ENCODE measurements at regions not wholly inside any gene's neighbourhood (a gene's known extent, or its start where the extent isn't known, plus 50 kb on each side); places are given as distances from the start of the nearest gene placed in this dataset.

- Histone ChIP-seq H3K9me3 (no peaks in the 10 kb centered on the region), H3K36me3 (no peaks in the 10 kb centered on the region), H3K4me1 (peaks cover 0 to 71% (median 20%) of the 10 kb centered on the region in 4 donors), H3K4me3 (no peak overlapping the region), H3K27me3 (no peaks in the 10 kb centered on the region), H3K27ac (peak overlapping the region; percentile 74 to 77)
- DNase-seq, result no peak
- intact Hi-C loops (cut with DNase I; ENCODE audit: low total_unique reads), result no loop called here
- no peak for TF ChIP-seq CTCF (IDR thresholded peaks at IDR 0.05)
Measured at GRCh38 chr15:39491886-39492490, 88.9 kb upstream of the THBS1 start.

GRCh38 chr15:39493424-39494067, 87.3 kb upstream of the THBS1 start:
- Histone ChIP-seq H3K27me3 (no peaks in the 10 kb centered on the region), H3K9me3 (no peaks in the 10 kb centered on the region), H3K36me3 (no peaks in the 10 kb centered on the region), H3K4me3 (no peak overlapping the region), H3K4me1 (peaks cover 0 to 76% (median 30%) of the 10 kb centered on the region in 4 donors), H3K27ac (no peak overlapping the region)
- intact Hi-C loops (cut with DNase I; ENCODE audit: low total_unique reads), result no loop called here
- TF ChIP-seq CTCF (IDR thresholded peaks at IDR 0.05), result no peak
- no peak for DNase-seq

- Histone ChIP-seq H3K9me3 (no peaks in the 10 kb centered on the region), H3K36me3 (no peaks in the 10 kb centered on the region), H3K27ac (no peak overlapping the region), H3K4me1 (peaks cover 0 to 77% (median 34%) of the 10 kb centered on the region in 4 donors), H3K4me3 (no peak overlapping the region), H3K27me3 (no peaks in the 10 kb centered on the region)
- no peak for TF ChIP-seq CTCF (IDR thresholded peaks at IDR 0.05)
- DNase-seq, result no peak
- intact Hi-C loops (cut with DNase I; ENCODE audit: low total_unique reads), result no loop called here
Measured at GRCh38 chr15:39494462-39494861, 86.4 kb upstream of the THBS1 start.

- intact Hi-C loops (cut with DNase I; ENCODE audit: low total_unique reads), result no loop called here
- TF ChIP-seq CTCF (IDR thresholded peaks at IDR 0.05), result no peak
Measured at GRCh38 chr15:39495871-39496840, 84.7 kb upstream of the THBS1 start.

GRCh38 chr15:39497016-39497758, 83.7 kb upstream of the THBS1 start:
- DNase-seq, result no peak
- H3K9me3 ChIP-seq, result no peaks in the 10 kb centered on the region
- intact Hi-C loops (cut with DNase I; ENCODE audit: low total_unique reads), result no loop called here
- peak overlapping the region; percentile 23 to 34 for H3K27ac ChIP-seq
- H3K27me3 ChIP-seq, result no peaks in the 10 kb centered on the region
- TF ChIP-seq CTCF (IDR thresholded peaks at IDR 0.05), result no peak
- H3K4me1 ChIP-seq, result peaks cover 0 to 56% (median 28%) of the 10 kb centered on the region in 4 donors
- H3K4me3 ChIP-seq, result no peak overlapping the region
- H3K36me3 ChIP-seq, result no peaks in the 10 kb centered on the region

More at GRCh38 chr15:39495871-39496840, 84.7 kb upstream of the THBS1 start:
- H3K4me1 ChIP-seq, result peaks cover 0 to 65% (median 32%) of the 10 kb centered on the region in 4 donors
- no peaks in the 10 kb centered on the region for H3K36me3 ChIP-seq
- peak overlapping the region; percentile 3 to 34 for H3K27ac ChIP-seq
- DNase-seq, result no peak
- no peak overlapping the region for H3K4me3 ChIP-seq
- H3K27me3 ChIP-seq, result no peaks in the 10 kb centered on the region
- H3K9me3 ChIP-seq, result no peaks in the 10 kb centered on the region
